ENCODE measurements at regions not wholly inside any gene's neighbourhood (a gene's known extent, or its start where the extent isn't known, plus 50 kb on each side); places are given as distances from the start of the nearest gene placed in this dataset.

DNA sequence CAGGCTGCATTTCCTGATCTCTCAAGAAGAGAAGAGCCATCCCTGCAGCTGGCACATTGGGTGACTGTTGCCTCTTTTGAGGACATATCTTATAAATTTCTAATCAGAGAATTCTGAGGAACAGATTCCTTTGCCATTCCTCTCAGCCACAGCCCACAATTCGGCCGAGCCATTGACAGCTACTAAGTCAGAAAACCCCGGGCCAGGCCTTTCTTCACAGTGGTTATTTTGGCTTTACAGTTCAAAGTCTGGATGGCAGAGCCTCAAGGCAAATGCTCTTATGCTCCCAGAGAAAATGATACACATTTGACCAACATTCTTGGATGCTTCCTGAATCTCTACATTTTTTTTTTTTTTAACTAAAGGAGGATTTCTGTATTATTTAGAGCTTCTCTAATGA is 138.4 kb upstream of the FRMD6 start:
- H3K4me3 ChIP-seq (ENCODE audit: low read depth, low read length): no peak overlapping the region
- TF ChIP-seq CTCF (IDR thresholded peaks at IDR 0.05; ENCODE audit: insufficient read depth, low read depth, low read length, missing control alignments): no peak
- DNase-seq (ENCODE audit: low read depth): no peak

- no peak overlapping the region for H3K4me3 ChIP-seq (ENCODE audit: low read depth, low read length)
- TF ChIP-seq CTCF (IDR thresholded peaks at IDR 0.05; ENCODE audit: insufficient read depth, low read depth, low read length, missing control alignments): no peak
- no peak for DNase-seq (ENCODE audit: low read depth)
Observed at GRCh38 chr14:51513933-51514332, 137.8 kb upstream of the FRMD6 start.

- no peak for TF ChIP-seq CTCF (IDR thresholded peaks at IDR 0.05; ENCODE audit: insufficient read depth, low read depth, low read length, missing control alignments)
- no peak for DNase-seq (ENCODE audit: low read depth)
- H3K4me3 ChIP-seq (ENCODE audit: low read depth, low read length): no peak overlapping the region
Observed at GRCh38 chr14:51515611-51516010, 136.1 kb upstream of the FRMD6 start.

DNA sequence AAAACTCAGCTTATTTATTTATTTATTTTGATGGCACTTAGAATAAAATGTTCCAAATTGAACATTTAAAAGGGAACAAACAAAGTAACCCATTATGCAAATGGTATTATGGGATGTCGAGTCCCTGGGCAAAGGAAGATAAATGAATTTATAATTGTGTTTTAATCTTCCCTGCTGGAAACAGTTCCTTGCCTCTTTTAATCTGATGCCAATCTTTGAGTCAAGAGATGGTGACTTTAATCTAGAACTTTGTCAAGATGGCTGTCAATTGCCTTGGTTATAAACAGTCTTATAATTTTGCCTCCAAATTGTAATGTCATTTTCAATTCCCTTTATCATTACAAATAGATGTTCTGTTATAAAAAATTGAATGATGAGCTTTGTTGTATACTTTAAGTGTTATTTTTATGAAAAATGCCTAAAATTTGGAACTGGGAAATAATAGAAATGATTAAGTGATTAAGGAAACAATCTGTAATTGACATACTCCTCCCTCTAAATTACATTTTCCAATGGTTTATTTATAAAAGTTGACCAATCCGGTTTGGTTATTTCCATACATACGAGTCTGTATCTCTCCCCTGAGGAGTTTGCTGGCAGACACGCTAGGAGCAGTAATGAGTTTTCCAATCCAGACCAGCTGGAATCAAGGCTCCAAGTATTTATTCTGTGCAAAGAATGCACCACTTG is 134.9 kb upstream of the FRMD6 start:
- no peak for TF ChIP-seq CTCF (IDR thresholded peaks at IDR 0.05; ENCODE audit: insufficient read depth, low read depth, low read length, missing control alignments)
- no peak for DNase-seq (ENCODE audit: low read depth)
- H3K4me3 ChIP-seq (ENCODE audit: low read depth, low read length): no peak overlapping the region

GRCh38 chr14:51518280-51518679 is 133.4 kb upstream of the FRMD6 start:
- DNase-seq (ENCODE audit: low read depth): no peak
- TF ChIP-seq CTCF (IDR thresholded peaks at IDR 0.05; ENCODE audit: insufficient read depth, low read depth, low read length, missing control alignments): no peak
- H3K4me3 ChIP-seq (ENCODE audit: low read depth, low read length): no peak overlapping the region

- no peak for TF ChIP-seq CTCF (IDR thresholded peaks at IDR 0.05; ENCODE audit: insufficient read depth, low read depth, low read length, missing control alignments)
- no peak overlapping the region for H3K4me3 ChIP-seq (ENCODE audit: low read depth, low read length)
- DNase-seq (ENCODE audit: low read depth): no peak
Observed at GRCh38 chr14:51518711-51519110, 133.0 kb upstream of the FRMD6 start.

DNA sequence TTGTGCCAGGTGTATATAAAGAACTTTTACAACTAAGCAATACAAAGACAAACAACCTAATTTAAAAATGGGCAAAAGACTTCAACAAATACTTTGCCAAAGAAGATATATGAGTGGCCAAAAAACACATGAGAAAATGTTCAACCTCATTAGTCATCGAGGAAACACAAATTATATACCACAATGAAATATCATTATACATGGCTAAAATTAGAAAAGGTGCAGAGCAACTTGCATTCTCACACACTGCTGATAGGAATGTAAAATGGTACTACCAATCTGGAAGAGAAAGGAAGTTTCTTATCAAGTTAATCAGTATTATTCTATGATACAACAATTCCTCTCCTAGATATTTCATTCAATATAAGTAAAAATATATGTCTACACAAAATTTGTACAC is 131.6 kb upstream of the FRMD6 start:
- no peak for TF ChIP-seq CTCF (IDR thresholded peaks at IDR 0.05; ENCODE audit: insufficient read depth, low read depth, low read length, missing control alignments)
- DNase-seq (ENCODE audit: low read depth): no peak
- H3K4me3 ChIP-seq (ENCODE audit: low read depth, low read length): no peak overlapping the region
